Endothelial cell of umbilical vein (primary cell): ENCODE measurements at regions not wholly inside any gene's neighbourhood (a gene's known extent, or its start where the extent isn't known, plus 50 kb on each side); places are given as distances from the start of the nearest gene placed in this dataset.

Source experiments
- BruUV-seq: library from RNA; stranded (reverse); fragments of 400-500 nt; replicated peaks from 2 replicates; lab custom pipeline; 2021; lab: Mats Ljungman, UMichigan
- CTCF ChIA-PET: fragments of 300-600, 350-600 bp; sonication (Branson Sonifier 250); formaldehyde crosslinking; loops from one replicate; lab custom pipeline; 2021; ENCODE audit warnings: antibody characterized with exemption, inconsistent platforms; lab: Charles Lee
- POLR2A ChIA-PET: fragments of 300-600, 350-600 bp; sonication (Branson Sonifier 250); formaldehyde crosslinking; loops from one replicate; lab custom pipeline; 2021; ENCODE audit warnings: antibody characterized with exemption, inconsistent platforms; lab: Charles Lee
- DNase-seq: peaks from one replicate; pipeline ENCODE4 v3.0.0-alpha.2; 2011; ENCODE audit warnings: low read depth, low spot score
- FAIRE-seq: peaks from 2 replicates; lab custom pipeline; 2011; peaks lifted over from hg19 to GRCh38; lab: Jason Lieb, UNC
- H2AFZ ChIP-seq: 2 replicates; pipeline ENCODE4 v1.6.0; 2012; ENCODE audit warnings: low read depth, low read length, control low read depth, inconsistent platforms
- H3K27ac ChIP-seq: 2 replicates; pipeline ENCODE4 v1.5.1; 2011; ENCODE audit warnings: low read depth, mild to moderate bottlenecking, control low read depth, low read length, moderate library complexity; ENCODE audit not compliant: insufficient read depth
- H3K27me3 ChIP-seq, 2 experiments: 2 replicates each; pipeline versions ENCODE4 v1.6.0 to v1.6.1; 2011; ENCODE audit warnings: low read length in 2 of 2, mixed read lengths in 1 of 2; ENCODE audit not compliant: control insufficient read depth in 2 of 2, insufficient read depth in 2 of 2
- H3K36me3 ChIP-seq, 2 experiments: 2 replicates in 1 of 2; 3 replicates in 1 of 2; pipeline ENCODE4 v1.5.1; 2011; ENCODE audit warnings: low read length in 2 of 2, mild to moderate bottlenecking in 1 of 2, moderate library complexity in 1 of 2; ENCODE audit not compliant: control insufficient read depth in 2 of 2, insufficient read depth in 2 of 2; ENCODE audit errors: extremely low read depth in 1 of 2
- H3K4me1 ChIP-seq: 3 replicates; pipeline ENCODE4 v1.5.1; 2011; ENCODE audit warnings: mild to moderate bottlenecking, low read length; ENCODE audit not compliant: control insufficient read depth, insufficient read depth; ENCODE audit errors: extremely low read depth
- H3K4me2 ChIP-seq: 2 replicates; pipeline ENCODE4 v1.6.1; 2011; ENCODE audit warnings: low read length, control low read depth, mixed read lengths; ENCODE audit not compliant: insufficient read depth
- H3K4me3 ChIP-seq, 3 experiments: fragments of 200-600 bp in 1 of 3; sonication (generic), shearing (Covaris generic) in 1 of 3; replicated peaks in 1 of 3; 2 replicates each; pipeline ENCODE4 v1.5.1; 2011 to 2016; ENCODE audit warnings: control low read depth in 3 of 3, low read length in 3 of 3, mild to moderate bottlenecking in 2 of 3, inconsistent platforms in 1 of 3, low read depth in 1 of 3, moderate library complexity in 1 of 3; ENCODE audit not compliant: insufficient read depth in 1 of 3
- H3K79me2 ChIP-seq: 2 replicates; pipeline ENCODE4 v1.6.0; 2012; ENCODE audit warnings: low read length, inconsistent platforms; ENCODE audit not compliant: control insufficient read depth, insufficient read depth
- H3K9ac ChIP-seq: replicated peaks from 2 replicates; pipeline ENCODE3; 2011; ENCODE audit warnings: low read length, control low read depth; ENCODE audit not compliant: insufficient read depth; ENCODE audit errors: extremely low read depth
- H3K9me1 ChIP-seq: replicated peaks from 3 replicates; pipeline ENCODE4 v1.6.0; 2011; ENCODE audit warnings: mild to moderate bottlenecking, low read length; ENCODE audit not compliant: control insufficient read depth, insufficient read depth; ENCODE audit errors: extremely low read depth
- H3K9me3 ChIP-seq: replicated peaks from 2 replicates; pipeline ENCODE4 v1.5.1; 2012; ENCODE audit warnings: low read length, inconsistent platforms; ENCODE audit not compliant: control insufficient read depth, insufficient read depth
- H4K20me1 ChIP-seq: replicated peaks from 2 replicates; pipeline ENCODE3; 2011; ENCODE audit warnings: mild to moderate bottlenecking, low read length; ENCODE audit not compliant: control insufficient read depth, insufficient read depth; ENCODE audit errors: extremely low read depth
- EZH2 ChIP-seq: IDR thresholded peaks from 2 replicates; pipeline ENCODE4 v1.6.1; 2012; ENCODE audit warnings: borderline replicate concordance, low read depth, mild to moderate bottlenecking, moderate library complexity, low read length, inconsistent platforms; ENCODE audit not compliant: severe bottlenecking
- FOS ChIP-seq: IDR thresholded peaks from 2 replicates; pipeline ENCODE4 v1.6.1; 2011; ENCODE audit warnings: mild to moderate bottlenecking, low read length, moderate library complexity, borderline replicate concordance; ENCODE audit not compliant: insufficient read depth
- GATA2 ChIP-seq: IDR thresholded peaks from 2 replicates; pipeline ENCODE4 v1.7.0; 2011; ENCODE audit warnings: low read depth, mild to moderate bottlenecking, moderate library complexity, mixed read lengths, low read length; ENCODE audit not compliant: insufficient read length, insufficient read depth
- JUN ChIP-seq: IDR thresholded peaks from 2 replicates; pipeline ENCODE4 v1.6.1; 2011; ENCODE audit warnings: borderline replicate concordance, low read depth; ENCODE audit not compliant: insufficient read length, insufficient read depth
- MYC ChIP-seq: IDR thresholded peaks from one replicate; pipeline ENCODE4 v1.6.1; 2011; ENCODE audit warnings: mild to moderate bottlenecking, low read depth, low read length
- POLR2A ChIP-seq: IDR thresholded peaks from 2 replicates; pipeline ENCODE4 v1.6.1; 2012; ENCODE audit warnings: low read depth, mild to moderate bottlenecking, control low read depth, low read length
- POLR2AphosphoS5 ChIP-seq: IDR thresholded peaks from 2 replicates; pipeline ENCODE4 v1.6.1; 2012; ENCODE audit warnings: low read depth, mild to moderate bottlenecking, control low read depth, low read length, moderate library complexity; ENCODE audit not compliant: insufficient read depth
- dilution Hi-C: fragments of 300-500 bp; cut with MboI; formaldehyde crosslinking; loops from one replicate; pipeline ENCODE4 v1.15.0; 2019; ENCODE audit warnings: low sequenced_read_pairs; ENCODE audit not compliant: extremely low pct_ligation_motif_present
- intact Hi-C: fragments of 100-400 bp; cut with micrococcal nuclease; formaldehyde crosslinking; loops from one replicate; pipeline ENCODE4 v1.10.0; 2022
- TF ChIP-seq, protein P1 (sequence below): IDR thresholded peaks from 2 replicates; pipeline ENCODE4 v1.6.1; 2011; ENCODE audit not compliant: insufficient read depth, insufficient read length
- TF ChIP-seq, protein P2 (sequence below), 2 donors: IDR thresholded peaks; 1 replicate in 1 of 2; 2 replicates in 1 of 2; pipeline ENCODE4 v1.5.1; 2011; ENCODE audit warnings: low read length in 2 of 2, mild to moderate bottlenecking in 2 of 2, moderate library complexity in 2 of 2, control low read depth in 1 of 2, inconsistent platforms in 1 of 2, low read depth in 1 of 2; ENCODE audit not compliant: insufficient read depth in 1 of 2; ENCODE audit errors: extremely low read depth in 1 of 2

DNA sequence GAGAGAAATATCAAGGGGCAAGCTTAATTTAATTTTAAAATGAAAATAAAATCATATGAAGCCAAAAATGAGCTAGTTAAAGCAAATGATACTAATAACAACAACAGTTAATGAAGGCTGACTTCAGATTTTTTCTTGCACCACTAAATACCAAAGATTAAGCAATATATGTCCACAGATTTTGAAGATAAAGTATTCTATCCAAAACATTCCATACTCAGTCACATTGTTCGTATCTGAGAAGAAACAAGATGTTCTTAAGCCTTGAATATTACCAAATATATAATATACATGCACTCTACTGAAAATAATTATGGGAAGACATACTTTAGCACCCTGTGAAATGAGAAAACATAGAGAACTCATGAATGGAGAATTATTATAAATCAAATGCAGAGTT, 593.3 kb upstream of the SYT4 start:
- BruUV-seq: no TSS peak
- H3K27ac ChIP-seq: no peak overlapping the region
- POLR2A ChIA-PET: no interaction called here
- no peaks in the 10 kb centered on the region for H3K79me2 ChIP-seq
- no peaks in the 10 kb centered on the region for H3K9me1 ChIP-seq
- no peak overlapping the region for H3K4me3 ChIP-seq
- FAIRE-seq (no peak), DNase-seq (no peak)
- no peak overlapping the region for H2AFZ ChIP-seq
- H3K36me3 ChIP-seq: no peaks in the 10 kb centered on the region
- no peaks in the 10 kb centered on the region for H3K4me1 ChIP-seq
- no peaks in the 10 kb centered on the region for H4K20me1 ChIP-seq
- H3K9me3 ChIP-seq: no peaks in the 10 kb centered on the region
- H3K4me2 ChIP-seq: no peak overlapping the region
- TF ChIP-seq POLR2A (no peak), JUN (no peak), MYC (no peak), GATA2 (no peak), EZH2 (no peak), POLR2AphosphoS5 (no peak), FOS (no peak)
- TF ChIP-seq, protein P1, sequence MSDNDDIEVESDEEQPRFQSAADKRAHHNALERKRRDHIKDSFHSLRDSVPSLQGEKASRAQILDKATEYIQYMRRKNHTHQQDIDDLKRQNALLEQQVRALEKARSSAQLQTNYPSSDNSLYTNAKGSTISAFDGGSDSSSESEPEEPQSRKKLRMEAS: no peak
- TF ChIP-seq, protein P2, sequence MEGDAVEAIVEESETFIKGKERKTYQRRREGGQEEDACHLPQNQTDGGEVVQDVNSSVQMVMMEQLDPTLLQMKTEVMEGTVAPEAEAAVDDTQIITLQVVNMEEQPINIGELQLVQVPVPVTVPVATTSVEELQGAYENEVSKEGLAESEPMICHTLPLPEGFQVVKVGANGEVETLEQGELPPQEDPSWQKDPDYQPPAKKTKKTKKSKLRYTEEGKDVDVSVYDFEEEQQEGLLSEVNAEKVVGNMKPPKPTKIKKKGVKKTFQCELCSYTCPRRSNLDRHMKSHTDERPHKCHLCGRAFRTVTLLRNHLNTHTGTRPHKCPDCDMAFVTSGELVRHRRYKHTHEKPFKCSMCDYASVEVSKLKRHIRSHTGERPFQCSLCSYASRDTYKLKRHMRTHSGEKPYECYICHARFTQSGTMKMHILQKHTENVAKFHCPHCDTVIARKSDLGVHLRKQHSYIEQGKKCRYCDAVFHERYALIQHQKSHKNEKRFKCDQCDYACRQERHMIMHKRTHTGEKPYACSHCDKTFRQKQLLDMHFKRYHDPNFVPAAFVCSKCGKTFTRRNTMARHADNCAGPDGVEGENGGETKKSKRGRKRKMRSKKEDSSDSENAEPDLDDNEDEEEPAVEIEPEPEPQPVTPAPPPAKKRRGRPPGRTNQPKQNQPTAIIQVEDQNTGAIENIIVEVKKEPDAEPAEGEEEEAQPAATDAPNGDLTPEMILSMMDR (IDR thresholded peaks at IDR 0.05; ENCODE audit: extremely low read depth in 1 of 2, insufficient read depth in 1 of 2, low read depth in 1 of 2, low read length in 2 of 2): no peak
- CTCF ChIA-PET: no interaction called here
- H3K9ac ChIP-seq: no peak overlapping the region
- no peaks in the 10 kb centered on the region for H3K27me3 ChIP-seq
- intact Hi-C loops: no loop called here
- dilution Hi-C loops: no loop called here
